Naive thymus-derived CD8-positive, alpha-beta T cell (primary cell): ENCODE measurements at regions not wholly inside any gene's neighbourhood (a gene's known extent, or its start where the extent isn't known, plus 50 kb on each side); places are given as distances from the start of the nearest gene placed in this dataset.

ENCODE experiments used
- ATAC-seq, 2 donors: fragments of 150-1000 bp; cut with Tn5 transposase in 1 of 2; sonication (Bioruptor Pico), chemical (Tn5 transposase) in 1 of 2; 1 replicate in 1 of 2; 2 replicates in 1 of 2; pipeline ENCODE4 v1.10.0; 2021; ENCODE audit warnings: mild to moderate bottlenecking in 2 of 2, moderate library complexity in 2 of 2
- POLR2A ChIA-PET: fragments of 350-600 bp; sonication (Branson Sonifier 250); formaldehyde crosslinking; loops from one replicate; lab custom pipeline; 2021; ENCODE audit warnings: antibody characterized with exemption; lab: Charles Lee
- DNase-seq, 10 donors: peaks; one replicate each; pipeline versions ENCODE4 v3.0.0 to v3.0.0-alpha.2; 2020 to 2022
- H3K27ac Mint-ChIP-seq, 10 donors: one replicate each; pipeline ENCODE4 v1.8.0; 2020 to 2022; ENCODE audit warnings: mild to moderate bottlenecking in 10 of 10, mixed read lengths in 10 of 10, moderate library complexity in 4 of 10, inconsistent platforms in 1 of 10
- H3K27me3 Mint-ChIP-seq, 5 donors: one replicate each; pipeline ENCODE4 v1.8.0; 2021 to 2022; ENCODE audit warnings: mixed read lengths in 5 of 5
- H3K36me3 Mint-ChIP-seq, 3 donors: one replicate each; pipeline ENCODE4 v1.8.0; 2020 to 2022; ENCODE audit warnings: mixed read lengths in 3 of 3, mild to moderate bottlenecking in 2 of 3, inconsistent platforms in 1 of 3
- H3K4me1 Mint-ChIP-seq, 4 donors: one replicate each; pipeline ENCODE4 v1.8.0; 2021 to 2022; ENCODE audit warnings: mixed read lengths in 4 of 4
- H3K4me3 Mint-ChIP-seq, 10 donors: one replicate each; pipeline ENCODE4 v1.8.0; 2020 to 2022; ENCODE audit warnings: mild to moderate bottlenecking in 10 of 10, mixed read lengths in 10 of 10, moderate library complexity in 6 of 10, inconsistent platforms in 1 of 10
- H3K9me3 Mint-ChIP-seq, 9 donors: one replicate each; pipeline ENCODE4 v1.8.0; 2020 to 2022; ENCODE audit warnings: mixed read lengths in 9 of 9, mild to moderate bottlenecking in 3 of 9, inconsistent platforms in 1 of 9, moderate library complexity in 1 of 9

- H3K36me3 Mint-ChIP-seq, result no peaks in the 10 kb centered on the region
- H3K27me3 Mint-ChIP-seq, result no peaks in the 10 kb centered on the region
- H3K27ac Mint-ChIP-seq, result peak overlapping the region in 1 of 10 donors; percentile 45
- DNase-seq (no peak), ATAC-seq (no peak)
- POLR2A ChIA-PET, result no interaction called here
- H3K9me3 Mint-ChIP-seq, result no peaks in the 10 kb centered on the region
- H3K4me3 Mint-ChIP-seq, result no peak overlapping the region
- no peaks in the 10 kb centered on the region for H3K4me1 Mint-ChIP-seq
These were observed 87.3 kb upstream of the RAB4A start for GRCh38 chr1:229183588-229183987.

DNA sequence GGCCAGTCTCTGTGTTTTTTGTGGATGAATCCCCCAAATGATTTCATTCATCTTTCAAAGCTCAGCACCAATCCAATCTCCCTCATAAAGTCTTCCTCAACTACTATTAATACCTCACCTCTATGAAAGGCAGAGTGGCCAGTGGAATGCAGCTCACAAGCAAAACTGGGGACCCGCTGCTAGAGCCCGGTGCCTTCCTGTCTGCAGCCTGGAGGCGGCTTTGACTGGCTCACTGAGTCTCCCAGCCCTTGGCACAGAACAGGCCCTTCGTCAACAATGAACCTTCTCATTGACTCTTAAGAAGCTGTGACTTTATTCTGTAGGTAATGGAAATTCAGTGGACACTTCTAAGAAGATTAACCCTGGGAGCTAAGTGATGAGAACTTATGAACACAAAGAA is 86.8 kb upstream of the RAB4A start:
- Mint-ChIP-seq H3K27me3 (no peaks in the 10 kb centered on the region), H3K27ac (peak overlapping the region in 1 of 10 donors; percentile 4), H3K36me3 (no peaks in the 10 kb centered on the region), H3K4me1 (no peaks in the 10 kb centered on the region), H3K4me3 (no peak overlapping the region), H3K9me3 (no peaks in the 10 kb centered on the region)
- ATAC-seq, result no peak
- POLR2A ChIA-PET, result no interaction called here
- DNase-seq, result no peak

DNA sequence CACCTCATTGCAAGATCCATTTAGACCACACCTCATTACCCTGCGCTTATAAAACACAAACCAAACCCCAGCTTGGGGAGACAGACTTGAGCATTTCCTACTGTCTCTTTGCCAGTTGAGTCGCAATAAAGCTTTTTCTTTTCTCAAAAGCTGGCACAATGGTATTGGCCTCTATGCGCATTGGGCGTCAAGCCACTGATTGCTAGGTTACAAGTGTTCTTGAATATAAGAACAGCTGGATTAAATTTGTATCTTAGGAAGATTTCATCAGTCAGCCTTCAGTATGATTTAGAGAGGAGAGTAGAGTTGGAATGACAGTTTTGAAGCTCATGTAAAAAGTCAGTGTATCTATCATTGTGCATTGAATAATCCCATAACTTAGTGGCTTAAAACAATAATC is 84.9 kb upstream of the RAB4A start:
- Mint-ChIP-seq H3K36me3 (no peaks in the 10 kb centered on the region), H3K27ac (no peak overlapping the region), H3K9me3 (no peaks in the 10 kb centered on the region), H3K4me3 (no peak overlapping the region), H3K4me1 (peaks cover 0 to under 1% (median 0%) of the 10 kb centered on the region in 4 donors), H3K27me3 (no peaks in the 10 kb centered on the region)
- POLR2A ChIA-PET, result no interaction called here
- ATAC-seq (no peak), DNase-seq (no peak)

DNA sequence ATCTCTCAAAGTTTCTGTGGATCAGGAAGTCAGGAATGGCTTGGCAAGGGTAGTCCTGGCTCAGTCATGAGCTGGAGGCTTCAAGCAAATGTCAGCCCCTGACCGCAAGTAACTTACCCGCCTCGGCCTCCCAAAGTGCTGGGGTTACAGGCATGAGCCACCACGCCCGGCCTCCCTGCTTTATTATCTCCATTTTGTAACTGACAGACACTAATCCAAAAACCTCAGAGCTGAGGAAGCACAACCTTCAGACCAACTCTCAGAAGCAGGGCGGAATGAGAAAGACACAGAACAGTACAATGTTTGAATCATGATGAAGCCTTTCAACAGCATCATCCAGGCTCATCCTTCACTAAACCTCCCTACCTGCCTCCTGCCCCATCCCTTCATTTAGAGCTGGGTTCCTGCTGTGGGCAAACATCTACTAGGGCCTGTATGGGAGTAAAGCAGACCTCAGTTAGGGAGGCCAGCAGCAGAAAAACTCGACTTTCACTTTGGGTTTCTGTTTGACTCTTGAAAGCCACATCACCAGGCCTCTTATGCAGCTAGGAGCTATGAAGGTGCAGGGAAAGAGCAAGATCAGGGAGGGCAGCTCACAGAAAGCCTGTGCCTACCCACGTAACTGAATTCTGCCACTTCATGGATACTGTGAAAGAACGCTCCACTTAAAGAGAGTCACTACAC is 84.4 kb upstream of the RAB4A start:
- POLR2A ChIA-PET, result no interaction called here
- no peak for DNase-seq
- H3K27ac Mint-ChIP-seq, result no peak overlapping the region
- H3K4me1 Mint-ChIP-seq, result peaks cover 0 to 4% (median 1%) of the 10 kb centered on the region in 4 donors
- H3K9me3 Mint-ChIP-seq, result no peaks in the 10 kb centered on the region
- no peaks in the 10 kb centered on the region for H3K36me3 Mint-ChIP-seq
- ATAC-seq, result no peak
- no peaks in the 10 kb centered on the region for H3K27me3 Mint-ChIP-seq
- no peak overlapping the region for H3K4me3 Mint-ChIP-seq

DNA sequence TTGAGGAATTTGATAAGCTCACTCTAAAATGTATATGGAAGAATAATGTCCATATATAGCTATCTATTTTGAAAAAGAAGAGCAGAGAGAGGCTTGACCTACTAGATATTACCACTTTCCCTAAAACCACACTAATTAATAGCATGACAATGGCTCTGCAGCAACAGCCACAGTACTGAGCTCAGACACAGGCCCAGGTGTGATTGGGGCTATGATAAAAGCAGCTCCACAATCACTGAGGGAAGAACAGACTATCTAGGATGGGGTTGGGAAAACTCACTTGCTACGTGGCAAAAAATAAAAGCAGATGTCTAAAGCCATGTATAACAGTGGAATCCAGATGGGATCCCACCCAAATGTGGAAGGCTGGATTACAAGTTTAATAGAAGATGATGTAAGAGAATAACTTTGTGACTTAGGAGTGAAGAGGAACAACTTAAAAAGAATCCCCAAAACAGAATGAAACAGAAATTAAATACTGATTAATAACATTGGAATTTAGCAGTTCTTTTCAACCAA is 80.8 kb upstream of the RAB4A start:
- POLR2A ChIA-PET, result no interaction called here
- no peaks in the 10 kb centered on the region for H3K36me3 Mint-ChIP-seq
- DNase-seq, result no peak
- H3K4me3 Mint-ChIP-seq, result no peak overlapping the region
- H3K27ac Mint-ChIP-seq, result no peak overlapping the region
- peaks cover 0 to 14% (median 3%) of the 10 kb centered on the region in 4 donors for H3K4me1 Mint-ChIP-seq
- no peaks in the 10 kb centered on the region for H3K27me3 Mint-ChIP-seq
- no peak for ATAC-seq
- H3K9me3 Mint-ChIP-seq, result no peaks in the 10 kb centered on the region

DNA sequence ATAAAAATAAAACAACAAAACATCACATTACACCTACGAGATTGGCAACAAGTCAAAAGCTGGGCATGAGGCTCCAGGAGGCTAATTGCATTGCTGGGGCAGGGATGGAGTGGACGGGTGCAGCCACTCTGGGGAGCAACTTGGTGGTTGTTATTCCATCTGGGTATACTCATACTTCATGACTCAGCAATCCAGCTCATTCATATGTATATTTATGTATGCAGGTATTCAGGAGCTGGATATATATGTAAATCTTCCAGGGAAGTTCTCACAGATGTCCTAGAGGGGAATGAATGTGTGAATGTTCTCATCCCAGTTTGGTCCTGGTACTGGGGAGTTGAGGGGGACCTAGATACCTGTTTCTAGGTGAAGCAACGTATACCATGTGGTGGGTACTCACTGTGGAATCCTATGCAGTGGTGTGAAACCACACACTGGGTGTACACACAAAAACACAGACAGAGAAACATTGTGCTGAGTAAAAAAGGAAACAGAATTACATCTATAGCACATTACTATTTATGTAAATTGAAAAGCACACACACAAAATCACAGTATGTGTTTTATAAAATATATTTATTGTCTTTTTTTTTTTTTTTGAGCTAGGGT is 79.7 kb upstream of the RAB4A start:
- no peaks in the 10 kb centered on the region for H3K27me3 Mint-ChIP-seq
- ATAC-seq (no peak), DNase-seq (no peak)
- H3K4me3 Mint-ChIP-seq, result peak overlapping the region in 1 of 10 donors; percentile 34
- POLR2A ChIA-PET, result no interaction called here
- H3K4me1 Mint-ChIP-seq, result peaks cover 0 to 14% (median 3%) of the 10 kb centered on the region in 4 donors
- H3K27ac Mint-ChIP-seq, result no peak overlapping the region
- no peaks in the 10 kb centered on the region for H3K36me3 Mint-ChIP-seq
- H3K9me3 Mint-ChIP-seq, result no peaks in the 10 kb centered on the region

DNA sequence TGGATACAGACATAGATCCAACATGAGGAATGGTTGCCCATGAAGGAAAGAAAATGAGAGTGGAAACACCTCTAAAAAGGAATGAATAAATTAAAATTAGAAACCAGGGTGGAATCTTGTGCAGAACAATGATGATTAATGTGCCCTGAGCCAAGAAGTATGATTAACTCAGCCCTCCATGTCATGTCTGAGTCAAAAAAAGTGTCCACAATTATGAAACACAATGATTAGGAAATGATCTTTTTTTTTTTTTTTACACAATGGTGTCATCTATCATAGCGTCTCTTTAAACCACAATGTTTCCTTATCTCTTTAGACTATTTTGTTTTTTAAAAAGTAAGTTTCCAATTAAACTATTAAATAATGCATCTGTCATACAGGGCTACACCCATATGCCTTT is 78.9 kb upstream of the RAB4A start:
- POLR2A ChIA-PET, result no interaction called here
- H3K4me3 Mint-ChIP-seq, result no peak overlapping the region
- no peaks in the 10 kb centered on the region for H3K36me3 Mint-ChIP-seq
- H3K27me3 Mint-ChIP-seq, result no peaks in the 10 kb centered on the region
- H3K9me3 Mint-ChIP-seq, result no peaks in the 10 kb centered on the region
- ATAC-seq (no peak), DNase-seq (no peak)
- H3K4me1 Mint-ChIP-seq, result peaks cover 0 to 14% (median 3%) of the 10 kb centered on the region in 4 donors
- H3K27ac Mint-ChIP-seq, result no peak overlapping the region

DNA sequence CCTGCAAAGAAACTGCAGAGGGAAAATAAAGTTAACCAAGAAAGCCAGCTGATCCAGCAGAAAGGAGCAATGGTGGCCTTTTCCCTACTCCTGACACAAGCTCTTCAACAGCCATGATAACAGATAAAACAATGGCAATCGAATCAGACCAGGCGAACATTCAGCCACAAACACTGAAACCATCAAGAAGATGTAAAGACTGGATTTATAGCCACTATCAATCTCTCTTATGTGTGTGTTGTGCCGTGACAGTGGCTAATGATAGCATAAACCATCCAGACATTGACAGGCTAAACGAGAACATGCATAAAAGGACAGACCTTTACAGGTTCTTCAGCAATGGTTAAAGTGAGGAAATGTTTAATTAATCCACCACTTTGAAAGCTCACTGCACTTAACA is 78.1 kb upstream of the RAB4A start:
- H3K4me3 Mint-ChIP-seq, result no peak overlapping the region

GRCh38 chr1:229194096-229194495 is 76.8 kb upstream of the RAB4A start:
- no peak for DNase-seq
- POLR2A ChIA-PET, result no interaction called here
- no peaks in the 10 kb centered on the region for H3K36me3 Mint-ChIP-seq
- no peaks in the 10 kb centered on the region for H3K9me3 Mint-ChIP-seq
- H3K4me1 Mint-ChIP-seq, result peaks cover 0 to 15% (median 6%) of the 10 kb centered on the region in 4 donors
- H3K27me3 Mint-ChIP-seq, result no peaks in the 10 kb centered on the region
- H3K4me3 Mint-ChIP-seq, result peak overlapping the region in 1 of 10 donors; percentile 2
- ATAC-seq, result no peak
- H3K27ac Mint-ChIP-seq, result no peak overlapping the region

More for the DNA sequence above, 78.1 kb upstream of the RAB4A start:
- ATAC-seq (no peak), DNase-seq (no peak)
- Mint-ChIP-seq H3K4me1 (peaks cover 0 to 14% (median 3%) of the 10 kb centered on the region in 4 donors), H3K27me3 (no peaks in the 10 kb centered on the region), H3K9me3 (no peaks in the 10 kb centered on the region), H3K36me3 (no peaks in the 10 kb centered on the region), H3K27ac (no peak overlapping the region)
- POLR2A ChIA-PET, result no interaction called here

GRCh38 chr1:229195246-229195645 is 75.7 kb upstream of the RAB4A start:
- Mint-ChIP-seq H3K27ac (no peak overlapping the region), H3K36me3 (no peaks in the 10 kb centered on the region), H3K4me3 (no peak overlapping the region), H3K4me1 (peaks cover 0 to 26% (median 12%) of the 10 kb centered on the region in 4 donors), H3K9me3 (no peaks in the 10 kb centered on the region), H3K27me3 (no peaks in the 10 kb centered on the region)
- no peak for DNase-seq
- POLR2A ChIA-PET, result no interaction called here
- no peak for ATAC-seq

DNA sequence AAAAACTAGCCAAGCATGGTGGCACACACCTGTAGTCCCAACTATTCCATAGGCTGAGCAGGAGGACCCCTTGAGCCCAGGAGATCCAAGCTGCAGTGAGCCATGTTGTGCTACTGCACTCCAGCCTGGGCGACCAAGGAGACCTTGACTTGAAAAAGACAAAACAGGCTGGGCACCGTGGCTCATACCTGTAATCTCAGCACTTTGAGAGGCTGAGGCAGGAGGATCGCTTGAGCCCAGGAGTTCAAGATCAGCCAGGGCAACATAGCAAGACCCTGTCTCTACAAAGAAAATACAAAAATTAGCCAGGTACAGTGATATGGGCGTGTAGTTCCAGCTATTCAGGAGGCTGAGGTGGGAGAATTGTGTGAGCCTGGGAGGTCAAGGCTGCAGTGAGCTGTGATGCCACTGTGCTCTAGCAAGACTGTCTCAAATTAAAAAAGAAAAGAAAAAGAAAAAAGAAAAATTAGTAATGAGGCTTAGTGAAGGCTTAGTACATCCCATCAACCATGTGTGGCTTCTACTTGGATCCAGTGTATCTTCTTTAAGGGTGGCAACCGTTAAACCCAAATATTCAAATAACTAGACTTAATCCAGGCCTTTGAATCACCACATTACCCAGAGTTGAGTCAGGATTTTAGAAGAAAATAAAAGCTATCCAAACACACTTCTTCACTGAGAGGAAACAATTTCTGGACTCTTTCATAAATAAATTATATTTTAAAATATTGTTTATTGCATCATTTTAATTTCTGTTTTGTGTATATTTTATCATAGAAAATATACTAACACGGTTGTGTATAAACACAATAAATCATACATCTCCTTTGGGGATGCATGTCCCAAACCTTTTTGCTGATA is 74.3 kb upstream of the RAB4A start:
- Mint-ChIP-seq H3K27ac (no peak overlapping the region), H3K4me3 (no peak overlapping the region)
- POLR2A ChIA-PET, result no interaction called here

DNA sequence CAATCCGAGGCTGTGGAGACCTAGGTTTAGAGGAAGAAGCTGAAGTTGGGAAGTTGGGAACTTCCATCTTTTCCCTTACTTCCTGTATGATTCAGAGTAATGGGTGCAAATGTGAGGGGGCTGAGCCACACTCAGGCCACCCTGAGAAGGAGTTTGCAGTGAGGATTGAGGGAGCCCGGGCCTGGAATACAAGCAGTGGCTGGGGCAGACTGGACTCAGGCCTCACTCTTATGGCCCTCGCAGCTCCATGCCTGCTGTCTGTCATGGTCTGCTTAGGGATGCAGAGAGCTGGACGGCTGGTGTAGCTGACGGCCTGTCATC is 73.7 kb upstream of the RAB4A start:
- H3K4me3 Mint-ChIP-seq, result no peak overlapping the region
- H3K27ac Mint-ChIP-seq, result no peak overlapping the region
- no peaks in the 10 kb centered on the region for H3K27me3 Mint-ChIP-seq
- H3K36me3 Mint-ChIP-seq, result no peaks in the 10 kb centered on the region
- no peaks in the 10 kb centered on the region for H3K9me3 Mint-ChIP-seq
- DNase-seq (no peak), ATAC-seq (no peak)
- POLR2A ChIA-PET, result no interaction called here
- H3K4me1 Mint-ChIP-seq, result peaks cover 0 to 25% (median 14%) of the 10 kb centered on the region in 4 donors

More for the DNA sequence above, 74.3 kb upstream of the RAB4A start:
- Mint-ChIP-seq H3K9me3 (no peaks in the 10 kb centered on the region), H3K4me1 (peaks cover 0 to 29% (median 14%) of the 10 kb centered on the region in 4 donors), H3K36me3 (no peaks in the 10 kb centered on the region), H3K27me3 (no peaks in the 10 kb centered on the region)
- ATAC-seq (no peak), DNase-seq (no peak)
